ENCODE measurements at regions not wholly inside any gene's neighbourhood (a gene's known extent, or its start where the extent isn't known, plus 50 kb on each side); places are given as distances from the start of the nearest gene placed in this dataset.

DNA sequence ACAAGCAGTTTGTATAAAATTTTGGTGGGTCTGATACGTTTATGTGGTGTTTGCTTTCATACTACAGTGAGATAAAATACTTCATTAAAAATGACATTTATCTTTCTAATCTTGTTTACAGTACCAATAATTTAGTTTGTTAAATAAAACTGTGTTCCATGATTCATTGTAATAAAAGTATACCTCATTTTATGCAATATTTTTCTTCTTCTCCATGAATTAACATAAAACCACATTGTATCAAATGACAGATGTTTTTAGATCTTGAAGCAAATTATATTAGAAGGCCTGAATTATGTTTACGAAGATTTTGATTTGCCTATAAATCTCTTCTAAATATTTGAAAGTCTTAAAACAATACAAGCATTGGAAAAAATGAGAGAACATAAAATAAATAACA lies 1443.0 kb upstream of the CDH6 start (continued):
- TF ChIP-seq TBP (IDR thresholded peaks at IDR 0.05; ENCODE audit: low read depth, low read length): no peak

DNA sequence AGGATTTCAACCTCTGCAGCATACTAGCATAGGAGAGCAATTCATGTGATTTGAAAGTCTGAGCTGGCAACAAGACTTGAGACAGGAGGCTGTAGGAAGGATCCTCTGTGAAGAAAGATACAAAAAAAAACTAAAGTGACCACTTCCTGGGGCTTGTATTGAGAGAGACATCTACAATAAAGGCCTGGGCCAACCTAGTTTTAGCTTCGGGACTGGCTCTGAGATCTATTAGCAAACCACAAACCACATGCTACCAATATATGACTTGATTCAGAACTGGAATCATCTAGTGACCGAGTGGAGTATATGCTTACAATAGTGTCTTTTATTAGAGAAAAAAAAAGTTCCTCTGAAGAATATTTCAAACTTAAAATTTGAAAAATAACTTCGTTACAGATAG lies 1448.9 kb upstream of the CDH6 start:
- Histone ChIP-seq H2BK15ac (ENCODE audit: low read length) (no peak overlapping the region), H3K27me3 (replicated peaks in 1 of 4; ENCODE audit: control insufficient read depth in 3 of 4, extremely low read depth in 1 of 4, insufficient read depth in 3 of 4, low read length in 3 of 4) (no peaks in the 10 kb centered on the region), H2AFZ (ENCODE audit: low read length) (no peak overlapping the region), H2BK5ac (ENCODE audit: low read depth, low read length) (no peak overlapping the region), H3K9me3 (ENCODE audit: insufficient read depth in 2 of 2, low read depth in 1 of 2, low read length in 1 of 2) (no peaks in the 10 kb centered on the region), H2BK120ac (replicated peaks; ENCODE audit: low read depth, low read length) (no peak overlapping the region), H3K18ac (ENCODE audit: extremely low read depth, low read length) (no peak overlapping the region), H3K23ac (ENCODE audit: insufficient read length) (no peak overlapping the region), H4K20me1 (replicated peaks in 1 of 2; ENCODE audit: control insufficient read depth in 1 of 2, insufficient read depth in 2 of 2, low read length in 2 of 2) (no peaks in the 10 kb centered on the region), H2BK12ac (ENCODE audit: low read depth, low read length) (no peak overlapping the region), H4K5ac (ENCODE audit: insufficient read length, low read depth, low read length) (no peak overlapping the region), H4K91ac (replicated peaks; ENCODE audit: insufficient read length, low read length) (no peak overlapping the region), H3K14ac (ENCODE audit: insufficient read length) (no peak overlapping the region), H3K4me1 (replicated peaks in 1 of 4; ENCODE audit: control insufficient read depth in 3 of 4, insufficient read depth in 4 of 4, low read length in 3 of 4) (no peaks in the 10 kb centered on the region), H3K36me3 (ENCODE audit: control insufficient read depth in 2 of 4, insufficient read depth in 4 of 4, low read length in 3 of 4) (no peaks in the 10 kb centered on the region), H2BK20ac (ENCODE audit: low read length) (no peak overlapping the region), H3K23me2 (ENCODE audit: low read depth, low read length) (no peaks in the 10 kb centered on the region), H4K8ac (ENCODE audit: extremely low read depth, insufficient read depth, low read length) (no peak overlapping the region), H3K79me2 (ENCODE audit: control insufficient read depth in 1 of 2, insufficient read depth in 2 of 2, low read length in 2 of 2) (no peaks in the 10 kb centered on the region), H3K4ac (replicated peaks; ENCODE audit: insufficient read length, low read depth, low read length) (no peak overlapping the region), H3K4me2 (ENCODE audit: insufficient read depth in 1 of 2, low read depth in 2 of 2, low read length in 2 of 2) (no peak overlapping the region), H3K9ac (replicated peaks in 1 of 4; ENCODE audit: extremely low read depth in 1 of 4, low read depth in 3 of 4, low read length in 3 of 4) (no peak overlapping the region), H3K56ac (replicated peaks; ENCODE audit: insufficient read length, low read depth, low read length) (no peak overlapping the region), H2AK5ac (ENCODE audit: low read depth, low read length) (no peak overlapping the region), H3K27ac (ENCODE audit: low read depth, low read length) (no peak overlapping the region), H3K4me3 (ENCODE audit: extremely low read depth in 1 of 4, insufficient read depth in 2 of 4, low read depth in 3 of 4, low read length in 4 of 4) (no peak overlapping the region), H3K79me1 (ENCODE audit: low read depth, low read length) (no peaks in the 10 kb centered on the region)
- ChIA-PET POLR2A (ENCODE audit: partially characterized antibody) (no interaction called here), CTCF (ENCODE audit: partially characterized antibody) (interaction anchor here (0.6 kb wide), 2 partner anchors 48 to 530 kb away, joined by 3 read pairs; no protein-coding TSS in a partner anchor)
- no peak for DNase-seq (ENCODE audit: low read depth in 1 of 2, low spot score in 2 of 2)
- no peak for FAIRE-seq
- no peak for TF ChIP-seq RNF2 (IDR thresholded peaks at IDR 0.05; ENCODE audit: borderline replicate concordance, low read depth, low read length, missing control alignments, poor library complexity, severe bottlenecking)
- 95% methylated on average over 3 of the region's 3 CpGs; no CpG with 5 or more reads in 1 of the 2 experiments for WGBS, 2 experiments (ENCODE audit: extremely low coverage in 1 of 2, insufficient coverage in 1 of 2, insufficient read length in 1 of 2, insufficient replicate concordance in 2 of 2, low coverage in 1 of 2, low lambda C conversion rate in 2 of 2, missing lambda C conversion rate in 1 of 2)

All from H1 (cell line).